Keratinocyte (primary cell): ENCODE measurements at regions not wholly inside any gene's neighbourhood (a gene's known extent, or its start where the extent isn't known, plus 50 kb on each side); places are given as distances from the start of the nearest gene placed in this dataset.

Experiments
- DNase-seq: peaks from one replicate; pipeline ENCODE4 v3.0.0-alpha.2; 2011; ENCODE audit warnings: low read depth, missing footprints, low spot score
- FAIRE-seq: peaks from 2 replicates; lab custom pipeline; 2011; peaks lifted over from hg19 to GRCh38; lab: Jason Lieb, UNC
- H2AFZ ChIP-seq: 2 replicates; pipeline ENCODE4 v1.6.0; 2012; ENCODE audit warnings: low read length, control low read depth, inconsistent platforms; ENCODE audit not compliant: control insufficient read depth
- H3K27ac ChIP-seq: 2 replicates; pipeline ENCODE4 v1.5.1; 2011; ENCODE audit warnings: low read length; ENCODE audit not compliant: control insufficient read depth, insufficient read depth
- H3K27me3 ChIP-seq: 3 replicates; pipeline ENCODE4 v1.6.0; 2011; ENCODE audit warnings: low read length; ENCODE audit not compliant: control insufficient read depth, insufficient read depth; ENCODE audit errors: extremely low read depth
- H3K36me3 ChIP-seq, 2 experiments: 2 replicates in 1 of 2; 3 replicates in 1 of 2; pipeline ENCODE4 v1.5.1; 2011; ENCODE audit warnings: low read length in 2 of 2, mild to moderate bottlenecking in 1 of 2; ENCODE audit not compliant: control insufficient read depth in 2 of 2, insufficient read depth in 2 of 2; ENCODE audit errors: extremely low read depth in 1 of 2
- H3K4me1 ChIP-seq: 3 replicates; pipeline ENCODE4 v1.5.1; 2011; ENCODE audit warnings: low read length; ENCODE audit not compliant: control insufficient read depth, insufficient read depth; ENCODE audit errors: extremely low read depth
- H3K4me2 ChIP-seq: 3 replicates; pipeline ENCODE4 v1.6.0; 2011; ENCODE audit warnings: low read depth, low read length; ENCODE audit not compliant: control insufficient read depth, insufficient read depth; ENCODE audit errors: extremely low read depth
- H3K4me3 ChIP-seq, 3 experiments: fragments of 200-600 bp in 1 of 3; sonication (generic) in 1 of 3; 2 replicates in 2 of 3; 3 replicates in 1 of 3; pipeline ENCODE4 v1.5.1; 2011 to 2016; ENCODE audit warnings: low read length in 3 of 3, mild to moderate bottlenecking in 3 of 3, control low read depth in 2 of 3, inconsistent platforms in 1 of 3, low read depth in 1 of 3, mixed read lengths in 1 of 3, mixed run types in 1 of 3, moderate library complexity in 1 of 3; ENCODE audit not compliant: control insufficient read depth in 2 of 3, insufficient read depth in 2 of 3; ENCODE audit errors: extremely low read depth in 1 of 3
- H3K79me2 ChIP-seq: 2 replicates; pipeline ENCODE4 v1.6.0; 2012; ENCODE audit warnings: low read length; ENCODE audit not compliant: control insufficient read depth, insufficient read depth
- H3K9ac ChIP-seq: 3 replicates; pipeline ENCODE4 v1.6.0; 2011; ENCODE audit warnings: low read length; ENCODE audit not compliant: control insufficient read depth, insufficient read depth; ENCODE audit errors: extremely low read depth
- H3K9me1 ChIP-seq: 3 replicates; pipeline ENCODE4 v1.6.0; 2011; ENCODE audit warnings: low read length; ENCODE audit not compliant: control insufficient read depth, insufficient read depth; ENCODE audit errors: extremely low read depth
- H3K9me3 ChIP-seq: 2 replicates; pipeline ENCODE4 v1.5.1; 2012; ENCODE audit warnings: low read depth, low read length; ENCODE audit not compliant: control insufficient read depth
- H4K20me1 ChIP-seq: 3 replicates; pipeline ENCODE4 v1.6.0; 2011; ENCODE audit warnings: low read length; ENCODE audit not compliant: control insufficient read depth, insufficient read depth; ENCODE audit errors: extremely low read depth
- EZH2 ChIP-seq: IDR thresholded peaks from one replicate; pipeline ENCODE4 v1.6.1; 2012; ENCODE audit warnings: inconsistent platforms, mild to moderate bottlenecking, low read length, moderate library complexity
- dilution Hi-C: fragments of 300-500 bp; cut with MboI; formaldehyde crosslinking; loops from one replicate; pipeline ENCODE4 v1.7.0; 2020; ENCODE audit warnings: low sequenced_read_pairs; ENCODE audit not compliant: extremely low pct_ligation_motif_present
- TF ChIP-seq, protein P1 (sequence below), 3 experiments: IDR thresholded peaks in 1 of 3; conservative IDR thresholded peaks in 1 of 3; optimal IDR thresholded peaks in 1 of 3; 2 replicates in 2 of 3; 3 replicates in 1 of 3; pipeline versions ENCODE3 to v1.5.1; 2011; ENCODE audit warnings: low read length in 3 of 3, mild to moderate bottlenecking in 3 of 3, moderate library complexity in 2 of 3, control low read depth in 1 of 3, inconsistent platforms in 1 of 3; ENCODE audit not compliant: insufficient read depth in 2 of 3; ENCODE audit errors: extremely low read depth in 1 of 3

DNA sequence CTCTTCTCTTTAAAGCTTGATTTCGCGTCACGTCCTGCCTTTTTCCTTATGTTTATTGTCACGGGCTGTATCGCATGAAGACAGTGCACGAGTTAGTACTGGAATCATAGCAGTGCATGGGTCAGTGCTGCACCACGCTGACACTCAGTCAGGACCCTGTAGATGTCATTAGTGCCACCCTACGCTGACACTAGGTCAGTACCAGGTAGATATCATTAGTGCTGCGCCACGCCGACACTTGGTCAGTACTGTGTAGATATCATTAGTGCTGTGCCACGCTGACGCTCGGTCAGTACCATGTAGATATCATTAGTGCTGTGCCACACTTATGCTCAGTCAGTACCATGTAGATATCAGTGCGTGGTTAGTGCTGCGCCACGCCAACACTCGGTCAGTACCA, 106.2 kb upstream of the ZNF469 start:
- FAIRE-seq: no peak
- Histone ChIP-seq H2AFZ (no peak overlapping the region), H3K4me2 (no peak overlapping the region), H3K79me2 (no peaks in the 10 kb centered on the region), H4K20me1 (no peaks in the 10 kb centered on the region), H3K36me3 (no peaks in the 10 kb centered on the region), H3K27ac (no peak overlapping the region), H3K4me3 (no peak overlapping the region), H3K9ac (no peak overlapping the region), H3K27me3 (no peaks in the 10 kb centered on the region), H3K9me3 (peaks cover 19% of the 10 kb centered on the region), H3K4me1 (no peaks in the 10 kb centered on the region), H3K9me1 (no peaks in the 10 kb centered on the region)
- TF ChIP-seq, protein P1, sequence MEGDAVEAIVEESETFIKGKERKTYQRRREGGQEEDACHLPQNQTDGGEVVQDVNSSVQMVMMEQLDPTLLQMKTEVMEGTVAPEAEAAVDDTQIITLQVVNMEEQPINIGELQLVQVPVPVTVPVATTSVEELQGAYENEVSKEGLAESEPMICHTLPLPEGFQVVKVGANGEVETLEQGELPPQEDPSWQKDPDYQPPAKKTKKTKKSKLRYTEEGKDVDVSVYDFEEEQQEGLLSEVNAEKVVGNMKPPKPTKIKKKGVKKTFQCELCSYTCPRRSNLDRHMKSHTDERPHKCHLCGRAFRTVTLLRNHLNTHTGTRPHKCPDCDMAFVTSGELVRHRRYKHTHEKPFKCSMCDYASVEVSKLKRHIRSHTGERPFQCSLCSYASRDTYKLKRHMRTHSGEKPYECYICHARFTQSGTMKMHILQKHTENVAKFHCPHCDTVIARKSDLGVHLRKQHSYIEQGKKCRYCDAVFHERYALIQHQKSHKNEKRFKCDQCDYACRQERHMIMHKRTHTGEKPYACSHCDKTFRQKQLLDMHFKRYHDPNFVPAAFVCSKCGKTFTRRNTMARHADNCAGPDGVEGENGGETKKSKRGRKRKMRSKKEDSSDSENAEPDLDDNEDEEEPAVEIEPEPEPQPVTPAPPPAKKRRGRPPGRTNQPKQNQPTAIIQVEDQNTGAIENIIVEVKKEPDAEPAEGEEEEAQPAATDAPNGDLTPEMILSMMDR (optimal IDR thresholded peaks at IDR 0.05 in 1 of 3, IDR thresholded peaks at IDR 0.05 in 1 of 3, conservative IDR thresholded peaks at IDR 0.05 in 1 of 3; ENCODE audit: extremely low read depth in 1 of 3, insufficient read depth in 2 of 3, low read length in 3 of 3): no peak
- TF ChIP-seq EZH2: no peak
- no peak for DNase-seq
- dilution Hi-C loops: no loop called here

GRCh38 chr16:88279998-88280397, 102.8 kb upstream of the ZNF469 start:
- no peak for FAIRE-seq

More at GRCh38 chr16:88279998-88280397, 102.8 kb upstream of the ZNF469 start:
- H3K27me3 ChIP-seq: no peaks in the 10 kb centered on the region
- H3K9me1 ChIP-seq: no peaks in the 10 kb centered on the region
- dilution Hi-C loops: no loop called here
- peaks cover 20% of the 10 kb centered on the region for H3K9me3 ChIP-seq
- H3K79me2 ChIP-seq: no peaks in the 10 kb centered on the region
- no peaks in the 10 kb centered on the region for H4K20me1 ChIP-seq
- no peak overlapping the region for H2AFZ ChIP-seq
- TF ChIP-seq, protein P1 (optimal IDR thresholded peaks at IDR 0.05 in 1 of 3, IDR thresholded peaks at IDR 0.05 in 1 of 3, conservative IDR thresholded peaks at IDR 0.05 in 1 of 3; ENCODE audit: extremely low read depth in 1 of 3, insufficient read depth in 2 of 3, low read length in 3 of 3): no peak
- TF ChIP-seq EZH2: no peak
- H3K4me2 ChIP-seq: no peak overlapping the region
- no peak overlapping the region for H3K9ac ChIP-seq
- DNase-seq: no peak
- H3K4me1 ChIP-seq: peaks cover 9% of the 10 kb centered on the region
- H3K27ac ChIP-seq: no peak overlapping the region
- no peaks in the 10 kb centered on the region for H3K36me3 ChIP-seq
- H3K4me3 ChIP-seq: no peak overlapping the region
